22Rv1 (cell line): ENCODE measurements at regions not wholly inside any gene's neighbourhood (a gene's known extent, or its start where the extent isn't known, plus 50 kb on each side); places are given as distances from the start of the nearest gene placed in this dataset.

ENCODE experiments used
- ZFX ChIP-seq: fragments of 450-650 bp; IDR thresholded peaks from 2 replicates; pipeline ENCODE4 v1.6.1; 2017; ENCODE audit warnings: antibody characterized with exemption, borderline replicate concordance
- TF ChIP-seq, protein P1 (sequence below): fragments of 450-650 bp; IDR thresholded peaks from 2 replicates; pipeline ENCODE4 v1.5.1; 2017; ENCODE audit warnings: mild to moderate bottlenecking

DNA sequence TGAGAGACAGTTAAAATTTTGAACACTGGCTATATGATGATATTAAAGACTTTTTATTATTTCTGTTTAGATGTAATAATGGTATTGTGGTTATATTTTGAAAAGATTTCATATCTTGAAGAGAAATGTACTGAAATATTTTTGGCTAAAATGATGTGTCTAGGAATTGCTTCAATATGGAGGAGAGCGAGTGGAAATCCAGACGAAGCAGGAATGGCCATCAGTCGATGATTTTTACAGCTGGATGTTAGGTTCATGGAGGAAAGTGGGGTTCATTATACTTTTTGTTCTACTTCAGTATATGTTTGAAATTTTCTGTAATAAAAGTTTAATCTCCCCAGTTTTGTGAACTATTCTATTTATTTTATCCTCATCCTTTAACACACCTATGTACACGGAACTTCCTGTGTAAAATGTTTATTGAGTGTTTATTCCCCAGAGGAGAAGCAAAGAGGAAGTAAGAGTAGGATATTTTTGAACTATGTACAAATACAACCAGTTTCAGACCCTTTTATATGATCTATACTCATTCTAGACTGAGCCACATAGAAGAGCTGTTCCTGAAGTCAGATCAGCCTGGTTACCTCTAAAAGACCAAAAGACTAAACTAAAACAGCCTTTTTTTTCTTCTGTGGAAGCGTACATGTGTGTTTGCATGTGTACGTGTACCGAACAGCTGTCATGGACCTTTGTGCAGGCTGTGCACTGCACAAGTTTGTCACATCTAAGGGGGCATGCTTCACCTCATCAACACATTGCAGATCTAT lies 211.0 kb upstream of the NUDT4 start:
- TF ChIP-seq, protein P1, sequence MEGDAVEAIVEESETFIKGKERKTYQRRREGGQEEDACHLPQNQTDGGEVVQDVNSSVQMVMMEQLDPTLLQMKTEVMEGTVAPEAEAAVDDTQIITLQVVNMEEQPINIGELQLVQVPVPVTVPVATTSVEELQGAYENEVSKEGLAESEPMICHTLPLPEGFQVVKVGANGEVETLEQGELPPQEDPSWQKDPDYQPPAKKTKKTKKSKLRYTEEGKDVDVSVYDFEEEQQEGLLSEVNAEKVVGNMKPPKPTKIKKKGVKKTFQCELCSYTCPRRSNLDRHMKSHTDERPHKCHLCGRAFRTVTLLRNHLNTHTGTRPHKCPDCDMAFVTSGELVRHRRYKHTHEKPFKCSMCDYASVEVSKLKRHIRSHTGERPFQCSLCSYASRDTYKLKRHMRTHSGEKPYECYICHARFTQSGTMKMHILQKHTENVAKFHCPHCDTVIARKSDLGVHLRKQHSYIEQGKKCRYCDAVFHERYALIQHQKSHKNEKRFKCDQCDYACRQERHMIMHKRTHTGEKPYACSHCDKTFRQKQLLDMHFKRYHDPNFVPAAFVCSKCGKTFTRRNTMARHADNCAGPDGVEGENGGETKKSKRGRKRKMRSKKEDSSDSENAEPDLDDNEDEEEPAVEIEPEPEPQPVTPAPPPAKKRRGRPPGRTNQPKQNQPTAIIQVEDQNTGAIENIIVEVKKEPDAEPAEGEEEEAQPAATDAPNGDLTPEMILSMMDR: no peak
- TF ChIP-seq ZFX: no peak
